Panc1 (cell line): ENCODE measurements at regions not wholly inside any gene's neighbourhood (a gene's known extent, or its start where the extent isn't known, plus 50 kb on each side); places are given as distances from the start of the nearest gene placed in this dataset.

Experiments used
- ATAC-seq: fragments of 200-7000 bp; cut with Tn5 transposase; 2 replicates; pipeline ENCODE4 v1.9.1; 2020; ENCODE audit warnings: mild to moderate bottlenecking, moderate library complexity
- BruUV-seq: library from RNA; stranded (reverse); fragments of 400-500 nt; replicated peaks from 2 replicates; lab custom pipeline; 2021; lab: Mats Ljungman, UMichigan
- CTCF ChIA-PET: fragments of 300-600 bp; sonication (Branson Sonifier 250); formaldehyde crosslinking; loops from one replicate; lab custom pipeline; 2022; ENCODE audit warnings: antibody characterized with exemption; lab: Charles Lee
- POLR2A ChIA-PET: fragments of 300-600 bp; sonication (Branson Sonifier 250); formaldehyde crosslinking; loops from one replicate; lab custom pipeline; 2022; ENCODE audit warnings: antibody characterized with exemption; lab: Charles Lee
- DNase-seq: peaks from one replicate; pipeline ENCODE4 v3.0.0-alpha.2; 2010; ENCODE audit warnings: low read depth, low spot score
- H3K27ac ChIP-seq: 2 replicates; pipeline ENCODE4 v1.5.1; 2011; ENCODE audit warnings: mild to moderate bottlenecking, low read length, inconsistent platforms
- H3K27me3 ChIP-seq: fragments of 200-500 bp; sonication (Bioruptor generic); 2 replicates; pipeline ENCODE4 v1.6.0; 2014; ENCODE audit warnings: low read length, inconsistent platforms; ENCODE audit not compliant: control insufficient read depth, insufficient read depth
- H3K36me3 ChIP-seq: fragments of 200-500 bp; sonication (Bioruptor generic); 2 replicates; pipeline ENCODE4 v1.5.1; 2014; ENCODE audit warnings: inconsistent platforms, mild to moderate bottlenecking, low read length, moderate library complexity; ENCODE audit not compliant: control insufficient read depth, insufficient read depth
- H3K4me1 ChIP-seq: 2 replicates; pipeline ENCODE4 v1.5.1; 2011; ENCODE audit warnings: inconsistent platforms, mild to moderate bottlenecking, low read length, moderate library complexity; ENCODE audit not compliant: control insufficient read depth, insufficient read depth
- H3K4me3 ChIP-seq, 2 experiments: 2 replicates each; pipeline ENCODE4 v1.5.1; 2011 to 2012; ENCODE audit warnings: low read depth in 2 of 2, low read length in 2 of 2, mild to moderate bottlenecking in 2 of 2, inconsistent platforms in 1 of 2, moderate library complexity in 1 of 2
- H3K9me3 ChIP-seq: fragments of 200-500 bp; sonication (Bioruptor generic); 2 replicates; pipeline ENCODE4 v1.5.1; 2014; ENCODE audit warnings: low read depth, mild to moderate bottlenecking, inconsistent platforms, low read length, moderate library complexity; ENCODE audit not compliant: control insufficient read depth, insufficient read depth
- CTCF ChIP-seq: fragments of 450-650 bp; IDR thresholded peaks from 2 replicates; pipeline ENCODE4 v1.5.1; 2017; ENCODE audit warnings: mild to moderate bottlenecking
- POLR2AphosphoS5 ChIP-seq: IDR thresholded peaks from 2 replicates; pipeline ENCODE4 v1.6.1; 2012; ENCODE audit warnings: mild to moderate bottlenecking, low read depth, low read length, moderate library complexity
- REST ChIP-seq, 2 experiments: IDR thresholded peaks; 2 replicates each; pipeline ENCODE4 v1.6.1; 2011 to 2012; ENCODE audit warnings: low read depth in 2 of 2, control low read depth in 1 of 2, low read length in 1 of 2, mild to moderate bottlenecking in 1 of 2, moderate library complexity in 1 of 2; ENCODE audit not compliant: insufficient read depth in 1 of 2
- SIN3A ChIP-seq: IDR thresholded peaks from 2 replicates; pipeline ENCODE4 v1.6.1; 2012; ENCODE audit warnings: low read depth, mild to moderate bottlenecking, low read length, moderate library complexity, borderline replicate concordance; ENCODE audit not compliant: insufficient read depth
- TCF7L2 ChIP-seq: IDR thresholded peaks from 2 replicates; pipeline ENCODE4 v1.6.1; 2011; ENCODE audit warnings: mild to moderate bottlenecking, low read depth, low read length, inconsistent platforms
- in situ Hi-C: cut with HindIII; loops from 2 replicates; pipeline ENCODE4 v1.10.0; 2016; ENCODE audit warnings: low sequenced_read_pairs, low pct_unique_long_range_greater_than_20kb
- intact Hi-C: fragments of 100-400 bp; cut with micrococcal nuclease; formaldehyde crosslinking; loops from one replicate; pipeline ENCODE4 v1.10.0; 2022; ENCODE audit not compliant: unreplicated experiment

DNA sequence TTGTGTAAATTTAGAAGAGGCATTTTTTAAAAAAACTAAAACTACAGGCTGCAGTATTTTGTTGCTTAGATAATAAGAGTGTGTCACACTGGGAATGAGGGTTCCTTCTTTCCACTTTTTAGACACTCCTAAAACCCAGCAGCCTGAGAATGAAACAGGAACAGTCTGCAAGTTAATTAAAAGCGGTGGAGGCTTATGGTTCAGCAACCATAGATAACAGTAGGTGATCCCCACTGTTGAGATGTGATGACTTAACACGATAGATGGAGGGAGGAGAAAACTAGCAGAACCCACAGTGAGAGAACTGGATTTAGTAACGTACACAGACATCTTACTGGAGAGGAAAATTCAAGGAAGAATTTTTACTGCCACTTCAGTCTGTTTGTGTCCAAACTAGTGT is 767.3 kb downstream of the C4orf33 start:
- Histone ChIP-seq H3K27me3 (no peaks in the 10 kb centered on the region), H3K4me1 (no peaks in the 10 kb centered on the region), H3K27ac (no peak overlapping the region), H3K4me3 (no peak overlapping the region), H3K36me3 (no peaks in the 10 kb centered on the region), H3K9me3 (no peaks in the 10 kb centered on the region)
- DNase-seq, result no peak
- CTCF ChIA-PET, result no interaction called here
- BruUV-seq, result no TSS peak
- intact Hi-C loops, result no loop called here
- POLR2A ChIA-PET, result no interaction called here
- ATAC-seq, result no peak
- TF ChIP-seq TCF7L2 (no peak), REST (IDR thresholded peaks at IDR 0.05; ENCODE audit: insufficient read depth in 1 of 2, low read depth in 2 of 2, low read length in 1 of 2) (no peak)
- in situ Hi-C loops, result no loop called here

DNA sequence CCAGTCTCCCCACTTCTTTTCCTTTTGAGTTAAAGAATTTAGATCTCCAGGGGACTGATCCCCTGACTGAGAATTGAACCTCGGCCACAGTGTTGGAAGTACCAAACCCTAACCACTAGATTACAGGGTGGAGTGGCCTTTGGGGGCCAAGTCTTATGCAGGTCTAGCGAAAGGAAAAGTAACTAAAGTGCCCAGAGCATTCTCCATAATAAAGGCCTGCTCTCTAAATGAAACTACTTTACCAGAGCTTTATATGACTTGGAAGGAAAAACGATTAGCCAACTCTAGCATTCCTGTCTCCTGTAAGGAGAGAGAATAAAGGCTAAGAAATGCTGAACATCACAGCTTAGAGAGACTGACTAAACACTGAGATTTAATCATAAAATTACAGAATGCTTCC is 788.0 kb downstream of the C4orf33 start:
- POLR2A ChIA-PET, result no interaction called here
- ATAC-seq (no peak), DNase-seq (no peak)
- Histone ChIP-seq H3K4me1 (no peaks in the 10 kb centered on the region), H3K27me3 (no peaks in the 10 kb centered on the region), H3K9me3 (no peaks in the 10 kb centered on the region), H3K27ac (no peak overlapping the region), H3K4me3 (no peak overlapping the region), H3K36me3 (no peaks in the 10 kb centered on the region)
- BruUV-seq, result no TSS peak
- intact Hi-C loops, result no loop called here
- TF ChIP-seq POLR2AphosphoS5 (no peak), TCF7L2 (no peak), REST (IDR thresholded peaks at IDR 0.05; ENCODE audit: insufficient read depth in 1 of 2, low read depth in 2 of 2, low read length in 1 of 2) (no peak), SIN3A (no peak), CTCF (no peak)
- CTCF ChIA-PET, result no interaction called here
- in situ Hi-C loops, result no loop called here
